Osteoblast (primary cell): ENCODE measurements at regions not wholly inside any gene's neighbourhood (a gene's known extent, or its start where the extent isn't known, plus 50 kb on each side); places are given as distances from the start of the nearest gene placed in this dataset.

Experiments
- DNase-seq: peaks from one replicate; pipeline ENCODE4 v3.0.0; 2011; ENCODE audit warnings: low spot score, mixed read lengths; ENCODE audit not compliant: insufficient read length; ENCODE audit errors: missing footprints
- H2AFZ ChIP-seq: 2 replicates; pipeline ENCODE4 v1.6.0; 2011; ENCODE audit warnings: mild to moderate bottlenecking, low read length
- H3K27ac ChIP-seq: 2 replicates; pipeline ENCODE4 v1.5.1; 2011; ENCODE audit warnings: mild to moderate bottlenecking, low read depth, low read length, moderate library complexity
- H3K27me3 ChIP-seq: 2 replicates; pipeline ENCODE4 v1.6.0; 2012; ENCODE audit warnings: mild to moderate bottlenecking, control low read depth, inconsistent platforms, low read length, moderate library complexity; ENCODE audit not compliant: insufficient read depth
- H3K36me3 ChIP-seq: 2 replicates; pipeline ENCODE4 v1.5.1; 2011; ENCODE audit warnings: mild to moderate bottlenecking, low read length, control low read depth, moderate library complexity; ENCODE audit not compliant: insufficient read depth
- H3K4me1 ChIP-seq: 2 replicates; pipeline ENCODE4 v1.5.1; 2011; ENCODE audit warnings: mild to moderate bottlenecking, low read length, control low read depth, moderate library complexity; ENCODE audit not compliant: insufficient read depth
- H3K4me2 ChIP-seq: 2 replicates; pipeline ENCODE4 v1.6.0; 2011; ENCODE audit warnings: mild to moderate bottlenecking, low read length; ENCODE audit not compliant: insufficient read depth
- H3K4me3 ChIP-seq: fragments of 200-600 bp; sonication (generic); 3 replicates; pipeline ENCODE4 v1.5.1; 2012; ENCODE audit warnings: mild to moderate bottlenecking, low read length, inconsistent platforms; ENCODE audit not compliant: insufficient read depth
- H3K79me2 ChIP-seq: 2 replicates; pipeline ENCODE4 v1.6.0; 2012; ENCODE audit warnings: mild to moderate bottlenecking, low read length, control low read depth, inconsistent platforms; ENCODE audit not compliant: insufficient read depth
- H3K9me3 ChIP-seq: 2 replicates; pipeline ENCODE4 v1.5.1; 2011; ENCODE audit warnings: low read depth, low read length, control low read depth
- H4K20me1 ChIP-seq: 2 replicates; pipeline ENCODE4 v1.6.0; 2012; ENCODE audit warnings: mild to moderate bottlenecking, low read length, control low read depth; ENCODE audit not compliant: insufficient read depth
- CTCF ChIP-seq: IDR thresholded peaks from 2 replicates; pipeline ENCODE4 v1.5.1; 2011; ENCODE audit warnings: mild to moderate bottlenecking, low read depth, low read length, moderate library complexity; ENCODE audit errors: extremely low read depth

- H3K27me3 ChIP-seq, result peaks cover 8% of the 10 kb centered on the region
- no peaks in the 10 kb centered on the region for H3K9me3 ChIP-seq
- H3K4me2 ChIP-seq, result no peak overlapping the region
- no peaks in the 10 kb centered on the region for H4K20me1 ChIP-seq
- no peak overlapping the region for H2AFZ ChIP-seq
- DNase-seq, result no peak
- peak; percentile 71 for TF ChIP-seq CTCF
- H3K4me3 ChIP-seq, result no peak overlapping the region
- H3K4me1 ChIP-seq, result no peaks in the 10 kb centered on the region
- no peaks in the 10 kb centered on the region for H3K36me3 ChIP-seq
- no peak overlapping the region for H3K27ac ChIP-seq
- H3K79me2 ChIP-seq, result no peaks in the 10 kb centered on the region
These were observed 265.2 kb upstream of the TLE3 start for GRCh38 chr15:70362886-70363285.

GRCh38 chr15:70362350-70362749, 264.6 kb upstream of the TLE3 start:
- Histone ChIP-seq H3K4me3 (no peak overlapping the region), H2AFZ (no peak overlapping the region), H3K9me3 (no peaks in the 10 kb centered on the region), H4K20me1 (no peaks in the 10 kb centered on the region), H3K27ac (no peak overlapping the region), H3K27me3 (peaks cover 8% of the 10 kb centered on the region), H3K36me3 (no peaks in the 10 kb centered on the region), H3K79me2 (no peaks in the 10 kb centered on the region), H3K4me2 (no peak overlapping the region), H3K4me1 (no peaks in the 10 kb centered on the region)
- TF ChIP-seq CTCF, result no peak
- DNase-seq, result no peak

GRCh38 chr15:70361891-70362290, 264.2 kb upstream of the TLE3 start:
- no peaks in the 10 kb centered on the region for H3K9me3 ChIP-seq
- H3K27ac ChIP-seq, result no peak overlapping the region
- H2AFZ ChIP-seq, result no peak overlapping the region
- no peak overlapping the region for H3K4me2 ChIP-seq
- TF ChIP-seq CTCF, result no peak
- no peaks in the 10 kb centered on the region for H3K36me3 ChIP-seq
- no peak overlapping the region for H3K4me3 ChIP-seq
- H3K4me1 ChIP-seq, result no peaks in the 10 kb centered on the region
- H3K27me3 ChIP-seq, result peaks cover 6% of the 10 kb centered on the region
- no peaks in the 10 kb centered on the region for H3K79me2 ChIP-seq
- no peaks in the 10 kb centered on the region for H4K20me1 ChIP-seq
- no peak for DNase-seq

GRCh38 chr15:70361106-70361505, 263.4 kb upstream of the TLE3 start:
- Histone ChIP-seq H3K4me3 (no peak overlapping the region), H4K20me1 (no peaks in the 10 kb centered on the region), H3K36me3 (no peaks in the 10 kb centered on the region), H3K27me3 (peaks cover 4% of the 10 kb centered on the region), H3K4me1 (no peaks in the 10 kb centered on the region), H3K79me2 (no peaks in the 10 kb centered on the region), H3K4me2 (no peak overlapping the region), H2AFZ (no peak overlapping the region), H3K27ac (no peak overlapping the region), H3K9me3 (no peaks in the 10 kb centered on the region)
- TF ChIP-seq CTCF, result no peak
- DNase-seq, result no peak
